Esophagus squamous epithelium (tissue), 5 donors: ENCODE measurements at regions not wholly inside any gene's neighbourhood (a gene's known extent, or its start where the extent isn't known, plus 50 kb on each side); places are given as distances from the start of the nearest gene placed in this dataset.

Experiments
- DNase-seq: peaks from one replicate; lab custom pipeline; 2025; lab: John Stamatoyannopoulos, UW
- H3K27ac ChIP-seq, 4 donors: fragments of 200-600 bp; sonication (generic); one replicate each; pipeline ENCODE4 v1.5.1; 2016 to 2019; ENCODE audit warnings: mild to moderate bottlenecking in 1 of 4
- H3K27me3 ChIP-seq, 4 donors: fragments of 200-600 bp; sonication (generic); 1 replicate in 3 of 4; 2 replicates in 1 of 4; pipeline versions ENCODE4 v1.5.1 to v1.6.0; 2017 to 2021; ENCODE audit warnings: antibody characterized with exemption in 1 of 4
- H3K36me3 ChIP-seq, 3 donors: fragments of 200-600 bp; sonication (generic); one replicate each; pipeline ENCODE4 v1.5.1; 2016 to 2019
- H3K4me1 ChIP-seq, 3 donors: fragments of 200-600 bp; sonication (generic); one replicate each; pipeline ENCODE4 v1.5.1; 2017 to 2019
- H3K4me3 ChIP-seq, 4 donors: fragments of 200-600 bp; sonication (generic); 1 replicate in 3 of 4; 2 replicates in 1 of 4; pipeline ENCODE4 v1.5.1; 2016 to 2019; ENCODE audit warnings: mild to moderate bottlenecking in 2 of 4, moderate library complexity in 1 of 4
- H3K9me3 ChIP-seq, 3 donors: fragments of 200-600 bp; sonication (generic); one replicate each; pipeline ENCODE4 v1.5.1; 2016 to 2019
- POLR2A ChIP-seq, 4 donors: fragments of 450-650 bp; IDR thresholded peaks; one replicate each; pipeline ENCODE4 v1.6.1; 2017; ENCODE audit warnings: antibody characterized with exemption in 4 of 4, mild to moderate bottlenecking in 4 of 4, moderate library complexity in 3 of 4
- WGBS, 2 donors: methylation state at CpG; one replicate each; pipeline ENCODE4 v1.1.5; 2018; 5-methylcytosine and 5-hydroxymethylcytosine counted together
- intact Hi-C: fragments of 100-400 bp; cut with DNase I; formaldehyde crosslinking; loops from one replicate; pipeline ENCODE4 v1.15.0; 2022
- TF ChIP-seq, protein P1 (sequence below), 6 experiments: fragments of 450-650 bp in 4 of 6; fragments of 200-600 bp in 2 of 6; sonication (generic) in 2 of 6; IDR thresholded peaks; one replicate each; pipeline ENCODE4 v1.5.1; 2016 to 2019; ENCODE audit warnings: antibody characterized with exemption in 6 of 6, mild to moderate bottlenecking in 4 of 6, moderate library complexity in 4 of 6
- donor health status: DM: yes; HTN: yes; CAD: no.

GRCh38 chr6:15877231-15877630 lies 214.4 kb upstream of the DTNBP1 start:
- intact Hi-C loops: no loop called here
- H3K9me3 ChIP-seq: no peaks in the 10 kb centered on the region
- peaks cover 0 to 22% (median 6%) of the 10 kb centered on the region in 3 donors for H3K4me1 ChIP-seq
- no peak for DNase-seq
- no peak overlapping the region for H3K27ac ChIP-seq
- H3K27me3 ChIP-seq: no peaks in the 10 kb centered on the region
- no peak overlapping the region for H3K4me3 ChIP-seq
- TF ChIP-seq, protein P1, sequence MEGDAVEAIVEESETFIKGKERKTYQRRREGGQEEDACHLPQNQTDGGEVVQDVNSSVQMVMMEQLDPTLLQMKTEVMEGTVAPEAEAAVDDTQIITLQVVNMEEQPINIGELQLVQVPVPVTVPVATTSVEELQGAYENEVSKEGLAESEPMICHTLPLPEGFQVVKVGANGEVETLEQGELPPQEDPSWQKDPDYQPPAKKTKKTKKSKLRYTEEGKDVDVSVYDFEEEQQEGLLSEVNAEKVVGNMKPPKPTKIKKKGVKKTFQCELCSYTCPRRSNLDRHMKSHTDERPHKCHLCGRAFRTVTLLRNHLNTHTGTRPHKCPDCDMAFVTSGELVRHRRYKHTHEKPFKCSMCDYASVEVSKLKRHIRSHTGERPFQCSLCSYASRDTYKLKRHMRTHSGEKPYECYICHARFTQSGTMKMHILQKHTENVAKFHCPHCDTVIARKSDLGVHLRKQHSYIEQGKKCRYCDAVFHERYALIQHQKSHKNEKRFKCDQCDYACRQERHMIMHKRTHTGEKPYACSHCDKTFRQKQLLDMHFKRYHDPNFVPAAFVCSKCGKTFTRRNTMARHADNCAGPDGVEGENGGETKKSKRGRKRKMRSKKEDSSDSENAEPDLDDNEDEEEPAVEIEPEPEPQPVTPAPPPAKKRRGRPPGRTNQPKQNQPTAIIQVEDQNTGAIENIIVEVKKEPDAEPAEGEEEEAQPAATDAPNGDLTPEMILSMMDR (IDR thresholded peaks at IDR 0.05): no peak
- no peak for TF ChIP-seq POLR2A (IDR thresholded peaks at IDR 0.05)
- 73 to 96% methylated on average over 2 of the region's 2 CpGs for WGBS, 2 donors
- H3K36me3 ChIP-seq: no peaks in the 10 kb centered on the region

DNA sequence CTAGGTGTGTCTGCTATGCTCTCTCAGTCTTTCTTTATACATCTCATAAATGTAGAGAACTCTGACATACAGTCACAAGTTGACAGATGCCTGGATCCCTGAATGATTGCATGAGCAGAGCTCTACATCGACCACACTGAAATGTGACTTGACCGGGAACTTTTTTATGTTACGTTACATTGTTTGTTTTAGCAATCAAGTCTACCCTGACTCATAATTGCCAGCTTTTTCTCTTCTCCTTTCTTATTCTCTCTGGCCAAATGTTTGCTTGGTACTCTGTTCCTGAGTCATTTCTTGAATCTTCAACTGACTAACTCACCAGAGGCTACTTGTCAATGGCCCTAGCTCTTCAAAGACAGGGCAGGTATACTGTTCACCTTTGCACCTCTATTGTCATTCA lies 213.6 kb upstream of the DTNBP1 start:
- Histone ChIP-seq H3K36me3 (no peaks in the 10 kb centered on the region), H3K4me3 (no peak overlapping the region), H3K27me3 (peaks cover 0 to 2% (median 0%) of the 10 kb centered on the region in 4 donors), H3K27ac (no peak overlapping the region), H3K4me1 (peaks cover 0 to 18% (median 6%) of the 10 kb centered on the region in 3 donors), H3K9me3 (no peaks in the 10 kb centered on the region)
- intact Hi-C loops: no loop called here
- WGBS, 2 donors: 22 to 29% methylated on average over 3 of the region's 3 CpGs
- TF ChIP-seq, protein P1 (IDR thresholded peaks at IDR 0.05): no peak
- TF ChIP-seq POLR2A (IDR thresholded peaks at IDR 0.05): no peak
- no peak for DNase-seq

DNA sequence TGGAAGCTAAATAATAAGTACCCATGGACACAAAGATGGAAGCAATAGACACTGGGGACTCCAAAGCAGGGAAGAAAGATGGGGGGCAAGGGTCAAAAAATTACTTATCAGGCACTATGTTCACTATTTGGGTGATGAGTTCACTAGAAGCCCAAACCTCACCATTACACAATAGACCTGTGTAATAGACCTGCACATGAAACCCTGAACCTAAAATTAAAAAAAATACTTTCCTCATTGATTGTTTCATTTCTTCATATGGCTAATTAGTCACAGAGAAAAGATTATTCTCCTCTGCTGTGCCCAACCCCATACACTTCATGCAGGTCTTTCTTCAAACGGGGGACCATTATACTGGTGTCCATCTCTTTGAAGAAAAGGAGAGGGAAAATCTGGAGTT lies 213.0 kb upstream of the DTNBP1 start:
- intact Hi-C loops: no loop called here
- 81 to 100% methylated on average over 1 of the region's 1 CpG for WGBS, 2 donors
- DNase-seq: no peak

GRCh38 chr6:15874821-15875220 lies 212.0 kb upstream of the DTNBP1 start:
- intact Hi-C loops: no loop called here
- 77 to 90% methylated on average over 3 of the region's 3 CpGs for WGBS, 2 donors
- no peaks in the 10 kb centered on the region for H3K36me3 ChIP-seq
- no peak for DNase-seq
- H3K27me3 ChIP-seq: peaks cover 0 to 4% (median 0%) of the 10 kb centered on the region in 4 donors
- H3K4me1 ChIP-seq: peaks cover 0 to 13% (median 1%) of the 10 kb centered on the region in 3 donors
- no peaks in the 10 kb centered on the region for H3K9me3 ChIP-seq
- no peak for TF ChIP-seq POLR2A (IDR thresholded peaks at IDR 0.05)
- TF ChIP-seq, protein P1 (IDR thresholded peaks at IDR 0.05): no peak
- no peak overlapping the region for H3K4me3 ChIP-seq
- no peak overlapping the region for H3K27ac ChIP-seq

More for the DNA sequence above, 213.0 kb upstream of the DTNBP1 start:
- Histone ChIP-seq H3K36me3 (no peaks in the 10 kb centered on the region), H3K27me3 (peaks cover 0 to 4% (median 0%) of the 10 kb centered on the region in 4 donors), H3K4me3 (no peak overlapping the region), H3K4me1 (peaks cover 0 to 18% (median 6%) of the 10 kb centered on the region in 3 donors), H3K27ac (no peak overlapping the region), H3K9me3 (no peaks in the 10 kb centered on the region)
- TF ChIP-seq, protein P1 (IDR thresholded peaks at IDR 0.05): no peak
- no peak for TF ChIP-seq POLR2A (IDR thresholded peaks at IDR 0.05)

- Histone ChIP-seq H3K36me3 (no peaks in the 10 kb centered on the region), H3K4me1 (peaks cover 0 to 8% (median 0%) of the 10 kb centered on the region in 3 donors), H3K27me3 (peaks cover 0 to 4% (median 0%) of the 10 kb centered on the region in 4 donors), H3K4me3 (no peak overlapping the region), H3K9me3 (no peaks in the 10 kb centered on the region), H3K27ac (no peak overlapping the region)
- intact Hi-C loops: no loop called here
- WGBS, 2 donors: 74 to 82% methylated on average over 2 of the region's 2 CpGs
- no peak for TF ChIP-seq POLR2A (IDR thresholded peaks at IDR 0.05)
- TF ChIP-seq, protein P1 (IDR thresholded peaks at IDR 0.05): no peak
- DNase-seq: no peak
These were observed 211.5 kb upstream of the DTNBP1 start for GRCh38 chr6:15874326-15874725.
